ENCODE measurements at regions not wholly inside any gene's neighbourhood (a gene's known extent, or its start where the extent isn't known, plus 50 kb on each side); places are given as distances from the start of the nearest gene placed in this dataset.
"Not testable (repeated sequence)": the region's sequence is repeated elsewhere in the genome, so short reads cannot be mapped to it uniquely, and the experiment has no call there.

DNA sequence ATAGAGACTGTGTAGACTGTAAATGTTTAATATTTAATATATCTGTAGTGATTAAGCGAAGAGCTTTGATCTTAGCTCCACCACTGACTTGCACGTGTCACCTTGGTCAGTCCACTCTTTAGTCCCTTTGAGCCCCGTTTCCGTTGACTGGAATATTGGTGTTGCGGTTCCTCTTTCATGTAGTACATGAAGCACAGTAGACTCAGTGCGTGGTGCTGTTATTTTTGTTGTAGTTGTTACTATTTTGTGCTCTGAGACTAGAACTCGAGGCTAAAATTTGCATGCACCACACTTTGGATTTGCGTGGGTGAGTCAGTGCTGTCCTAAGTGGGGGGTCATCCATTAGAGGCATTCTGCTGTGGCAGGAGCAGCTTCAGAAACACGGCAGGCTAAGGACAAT lies 291.4 kb downstream of the QKI start:
- DNase-seq = no peak

DNA sequence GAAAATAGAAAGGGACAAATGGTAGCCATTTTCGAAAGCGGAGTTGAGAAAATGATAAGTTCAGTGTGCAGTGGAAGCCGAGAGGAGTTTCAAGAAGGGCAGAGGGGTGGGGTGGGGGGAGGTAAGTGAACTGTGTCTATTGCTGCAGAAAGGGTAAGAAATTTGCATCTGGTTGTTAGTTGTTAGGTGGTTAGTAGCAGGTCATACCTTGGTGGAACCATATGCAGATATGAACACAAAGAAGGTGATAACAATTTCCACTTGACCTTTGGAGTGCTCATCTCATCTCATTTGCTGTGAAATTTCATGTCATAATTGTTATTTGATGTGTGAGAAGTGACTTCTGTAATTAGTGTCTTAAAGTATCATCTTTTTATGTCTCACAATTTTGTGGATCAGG lies 288.2 kb downstream of the QKI start:
- no peak for DNase-seq

GRCh38 chr6:163701762-163702161 lies 287.2 kb downstream of the QKI start:
- no peak for DNase-seq

DNA sequence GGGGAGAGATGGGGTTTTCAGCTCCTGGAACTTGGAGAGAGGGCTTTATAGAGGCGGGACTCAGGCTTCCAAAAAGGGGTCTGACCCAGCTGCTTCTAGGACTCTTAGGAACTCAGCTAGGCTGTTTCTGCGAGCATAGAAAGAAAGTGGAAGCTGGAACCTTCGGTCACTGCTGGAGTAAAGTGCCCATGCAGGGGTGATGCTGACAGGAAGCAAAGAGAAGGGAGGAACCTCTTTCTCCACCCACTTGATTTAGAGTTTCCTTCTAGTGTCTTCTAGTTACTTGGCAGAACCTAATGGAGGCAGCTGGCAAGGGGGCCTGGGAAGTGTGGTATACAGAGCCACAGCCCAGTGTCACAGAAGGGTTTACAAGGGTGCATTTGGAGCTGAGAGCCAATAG lies 283.6 kb downstream of the QKI start:
- DNase-seq = no peak

- DNase-seq = not testable (repeated sequence)
Measured at GRCh38 chr6:163696311-163696710, 281.8 kb downstream of the QKI start.

DNA sequence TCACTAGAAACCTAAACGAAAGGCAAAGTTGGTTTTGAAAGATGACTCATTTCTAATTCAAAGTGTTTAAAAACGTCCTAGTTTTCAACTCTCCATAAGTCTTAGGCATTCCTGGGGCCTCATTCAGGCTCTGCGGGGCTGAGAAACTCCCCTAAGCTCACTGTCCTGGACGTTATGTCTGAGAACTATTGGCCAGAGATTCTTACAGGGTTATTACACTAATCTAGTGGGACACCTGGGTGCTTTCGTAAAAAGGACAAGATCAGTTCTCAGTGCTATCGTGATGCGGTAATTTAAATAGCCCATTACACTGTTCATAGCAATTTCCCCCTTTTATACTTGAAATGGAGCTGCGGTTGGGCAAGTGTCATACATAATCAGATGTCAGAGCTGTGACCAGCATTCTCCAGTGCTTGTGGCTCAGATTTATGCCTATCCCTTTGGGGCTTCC lies 280.9 kb downstream of the QKI start:
- DNase-seq = no peak

DNA sequence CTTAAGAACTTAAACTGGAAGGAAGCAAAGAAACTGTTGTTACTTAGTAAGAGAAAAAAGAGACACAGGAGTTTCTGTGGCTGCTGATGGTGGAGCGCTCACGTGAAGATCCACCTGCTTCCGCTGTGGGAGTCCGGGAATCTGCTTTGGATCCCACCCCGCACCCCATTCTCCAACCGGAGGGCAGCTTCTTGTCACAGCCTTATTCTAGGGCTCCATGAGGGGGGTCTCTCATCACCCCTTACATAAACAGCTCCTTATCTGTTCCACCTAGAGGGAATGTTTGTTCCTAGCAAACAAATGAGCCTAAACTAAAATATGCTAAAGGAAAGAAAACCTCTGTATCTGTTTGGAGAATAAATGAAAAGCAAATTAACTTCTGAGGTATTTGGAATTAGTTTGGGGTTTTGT lies 280.5 kb downstream of the QKI start:
- DNase-seq = no peak

DNA sequence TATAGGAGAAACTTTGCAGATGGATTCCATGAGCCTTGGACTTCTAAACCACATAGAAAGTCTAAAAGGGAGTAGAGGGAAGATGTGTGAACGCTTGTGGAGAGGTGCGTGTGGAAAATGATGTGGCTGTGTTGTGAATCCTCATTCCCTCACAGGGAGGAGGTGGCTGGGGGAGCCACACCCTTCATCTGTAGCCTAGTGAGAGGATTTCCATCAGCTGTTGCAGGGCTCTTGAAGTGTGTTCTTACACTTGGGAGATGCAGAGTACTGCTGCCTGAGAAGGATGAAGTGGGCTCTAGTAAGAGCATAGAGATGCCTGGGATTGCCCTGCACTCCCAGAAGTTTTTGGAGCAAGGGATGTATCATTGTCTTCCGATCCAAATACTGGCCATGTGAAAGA lies 279.6 kb downstream of the QKI start:
- no peak for DNase-seq

GRCh38 chr6:163691049-163691448 lies 276.5 kb downstream of the QKI start:
- DNase-seq = no peak

DNA sequence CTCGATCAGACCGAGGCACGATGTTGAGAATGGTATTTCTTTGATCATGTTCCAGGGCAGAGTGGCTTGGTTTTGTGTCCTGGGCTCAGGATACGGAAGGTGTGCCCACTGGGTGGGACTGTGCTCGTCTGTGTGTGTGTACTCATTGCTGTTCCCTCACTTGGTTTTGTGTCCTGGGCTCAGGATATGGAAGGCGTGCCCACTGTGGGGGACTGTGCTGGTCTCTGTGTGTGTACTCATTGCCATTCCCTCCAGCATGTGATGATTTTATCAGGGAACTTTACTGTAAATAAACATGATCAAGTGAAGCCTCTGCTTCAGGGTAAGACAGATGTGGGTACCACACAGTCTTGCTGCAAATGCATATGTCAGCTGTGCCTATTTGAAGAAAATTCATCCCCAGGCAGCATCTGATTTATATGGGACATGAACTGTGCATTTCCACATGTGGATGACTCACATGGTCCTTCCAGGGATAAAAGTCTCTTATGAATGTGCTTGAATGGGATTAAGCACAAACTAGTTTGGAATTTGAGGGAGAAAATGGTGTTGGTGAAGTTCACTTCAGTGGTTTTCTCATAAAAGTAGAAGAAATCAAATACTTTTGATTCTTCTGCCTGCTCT lies 274.3 kb downstream of the QKI start:
- no peak for DNase-seq

DNA sequence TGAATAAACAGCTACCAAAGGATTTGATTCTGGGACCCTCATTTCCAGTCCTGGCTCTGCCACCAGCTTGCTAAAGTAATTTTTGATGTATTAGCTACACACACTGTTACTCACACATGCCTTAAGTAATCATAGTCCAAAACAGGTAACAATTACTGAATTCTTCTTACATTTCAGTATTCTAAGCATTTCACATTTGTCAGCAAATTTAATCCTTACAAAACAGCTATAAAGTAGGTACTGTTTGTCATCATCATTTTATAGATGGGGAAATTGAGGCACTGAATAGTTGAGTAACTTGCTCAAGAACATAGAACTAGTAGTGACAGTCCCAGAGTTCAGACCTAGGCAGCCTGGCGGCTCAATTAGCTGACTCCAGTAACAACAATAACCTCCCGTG lies 272.6 kb downstream of the QKI start:
- DNase-seq = no peak

GRCh38 chr6:163686301-163686700 lies 271.8 kb downstream of the QKI start:
- DNase-seq = no peak

- DNase-seq = no peak
Measured at GRCh38 chr6:163683105-163683622, 268.6 kb downstream of the QKI start.

DNA sequence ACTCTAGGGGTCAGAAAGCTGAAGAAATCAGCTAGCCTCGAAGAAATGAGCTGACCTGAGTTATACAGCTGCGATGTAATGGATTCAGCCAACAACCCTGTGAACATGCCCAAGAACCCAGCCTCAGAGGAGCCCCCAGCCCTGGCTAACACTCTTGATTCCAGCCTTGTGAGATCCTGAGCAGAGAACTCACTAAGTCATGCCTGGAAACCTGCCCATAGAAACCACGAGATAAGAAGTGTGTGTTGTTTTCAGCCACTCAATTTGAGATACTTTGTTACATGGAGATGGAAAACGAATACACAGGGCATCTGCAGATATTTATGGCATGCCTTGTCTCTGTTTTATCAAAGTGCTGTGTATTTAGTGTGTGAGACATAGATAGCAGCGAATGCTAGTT lies 265.2 kb downstream of the QKI start:
- DNase-seq = no peak

DNA sequence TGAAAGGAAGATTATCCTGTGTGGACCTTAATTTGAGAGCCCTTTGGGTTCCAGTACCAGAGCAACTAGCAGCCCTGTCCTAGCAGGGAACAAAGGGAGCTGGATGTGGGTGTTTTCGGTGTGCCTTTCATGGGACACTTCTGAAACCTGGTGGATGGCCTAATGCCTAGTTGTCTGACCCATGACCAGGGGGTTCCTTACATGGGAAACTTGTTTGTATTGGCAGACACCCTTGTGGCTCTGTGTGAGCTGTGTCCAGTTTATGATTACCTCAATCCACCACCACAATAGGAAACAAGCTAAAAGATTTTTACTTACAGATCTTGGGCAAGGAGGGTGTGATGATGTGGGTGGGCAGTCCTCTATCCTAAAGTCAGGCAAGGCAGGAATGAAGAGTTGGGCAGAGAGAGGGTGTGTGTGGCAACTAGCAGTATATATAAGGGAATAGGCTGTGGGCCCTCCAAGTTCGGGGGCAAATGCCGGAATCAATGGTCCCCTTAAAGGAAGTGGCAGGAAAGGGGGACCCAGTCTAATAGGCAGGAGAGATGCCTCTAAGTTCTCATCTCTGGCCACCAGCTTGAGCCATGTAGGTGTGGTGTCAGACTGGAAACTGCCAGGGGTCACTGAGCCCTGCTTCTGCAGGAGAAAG lies 264.6 kb downstream of the QKI start:
- no peak for DNase-seq

- DNase-seq = no peak
Measured at GRCh38 chr6:163675611-163676010, 261.1 kb downstream of the QKI start.

- no peak for DNase-seq
Measured at GRCh38 chr6:163672710-163673109, 258.2 kb downstream of the QKI start.

DNA sequence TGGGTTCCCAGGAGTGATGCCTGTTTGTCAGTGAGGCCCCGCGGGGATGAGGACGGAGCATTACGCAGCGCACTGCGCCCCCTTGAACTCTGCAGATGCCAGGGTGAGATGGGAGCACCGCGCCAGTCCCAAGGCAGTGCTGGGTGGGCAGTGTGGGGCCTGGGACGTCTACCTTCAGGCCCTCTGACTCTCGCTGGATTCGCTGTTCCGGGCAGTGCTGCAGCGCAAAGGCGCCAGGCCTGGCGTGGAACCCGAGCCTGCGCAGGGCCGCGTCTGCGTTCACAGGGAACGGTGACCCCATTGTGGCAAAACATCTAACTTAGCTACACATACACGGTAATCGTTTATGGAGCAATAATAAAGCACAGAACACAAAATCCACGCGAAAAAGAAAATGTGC lies 257.3 kb downstream of the QKI start:
- DNase-seq = no peak

DNA sequence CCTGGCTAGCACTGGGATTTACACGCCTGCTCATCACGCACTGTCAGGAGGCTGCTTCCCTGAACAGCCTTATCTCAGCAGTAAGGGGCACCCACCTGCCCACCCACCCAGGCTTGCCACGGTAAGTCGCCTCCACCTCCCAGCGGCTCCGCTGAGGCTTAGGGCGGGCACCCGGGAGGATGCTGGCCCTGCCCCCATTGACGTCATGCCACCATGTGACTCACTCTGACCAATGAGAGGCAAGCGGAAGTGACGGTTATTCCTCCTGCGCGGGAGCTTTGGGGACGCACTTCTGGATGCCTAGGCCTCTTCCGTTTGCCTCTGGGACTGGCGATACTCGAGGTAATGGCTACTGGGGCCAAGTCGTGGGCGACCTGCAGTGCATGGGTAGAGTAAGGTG lies 256.8 kb downstream of the QKI start:
- no peak for DNase-seq

- DNase-seq = no peak
Measured at GRCh38 chr6:163670336-163670735, 255.8 kb downstream of the QKI start.

GRCh38 chr6:163668061-163668426 lies 253.5 kb downstream of the QKI start:
- no peak for DNase-seq

DNA sequence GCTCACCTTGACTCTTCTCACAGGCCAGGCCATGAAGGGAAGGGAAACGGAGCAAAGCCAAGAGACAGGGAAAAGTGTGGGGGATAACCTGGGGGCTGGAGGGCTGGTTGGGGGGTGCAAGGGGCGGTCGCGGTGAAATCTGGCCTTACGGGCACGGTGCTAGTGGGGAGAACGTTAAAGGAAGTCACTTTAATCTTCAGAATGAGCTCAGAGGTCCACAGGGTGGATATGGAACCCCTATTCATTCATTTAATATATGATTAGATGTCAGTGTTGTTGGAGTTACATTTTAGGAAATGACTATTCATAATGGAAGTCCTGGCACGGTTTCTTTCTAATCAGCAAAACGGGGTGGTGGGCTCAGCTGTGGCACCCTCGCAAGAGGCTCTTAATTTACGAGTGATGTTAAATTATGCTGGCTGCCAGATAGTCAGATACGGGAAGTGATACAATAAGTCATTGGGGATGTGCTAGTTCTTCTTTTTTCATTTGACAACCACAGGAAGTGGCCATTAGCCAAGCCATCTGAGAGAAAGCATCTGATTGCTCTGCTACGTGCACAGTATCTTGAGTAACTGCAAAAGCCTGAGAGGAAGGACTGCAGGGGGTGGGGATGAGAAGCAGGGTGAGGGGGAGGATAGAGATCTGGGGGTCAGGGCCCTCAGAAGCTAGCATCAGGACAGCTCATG lies 253.0 kb downstream of the QKI start:
- no peak for DNase-seq

- DNase-seq = no peak
Measured at GRCh38 chr6:163665464-163665863, 250.9 kb downstream of the QKI start.

- DNase-seq = no peak
Measured at GRCh38 chr6:163663575-163663974, 249.1 kb downstream of the QKI start.

Measured in SHP77 treated with DMSO at 0.1 percent for 48 hours (cell line).